ENCODE measurements at regions not wholly inside any gene's neighbourhood (a gene's known extent, or its start where the extent isn't known, plus 50 kb on each side); places are given as distances from the start of the nearest gene placed in this dataset.
"Not testable (repeated sequence)": the region's sequence is repeated elsewhere in the genome, so short reads cannot be mapped to it uniquely, and the experiment has no call there.

DNA sequence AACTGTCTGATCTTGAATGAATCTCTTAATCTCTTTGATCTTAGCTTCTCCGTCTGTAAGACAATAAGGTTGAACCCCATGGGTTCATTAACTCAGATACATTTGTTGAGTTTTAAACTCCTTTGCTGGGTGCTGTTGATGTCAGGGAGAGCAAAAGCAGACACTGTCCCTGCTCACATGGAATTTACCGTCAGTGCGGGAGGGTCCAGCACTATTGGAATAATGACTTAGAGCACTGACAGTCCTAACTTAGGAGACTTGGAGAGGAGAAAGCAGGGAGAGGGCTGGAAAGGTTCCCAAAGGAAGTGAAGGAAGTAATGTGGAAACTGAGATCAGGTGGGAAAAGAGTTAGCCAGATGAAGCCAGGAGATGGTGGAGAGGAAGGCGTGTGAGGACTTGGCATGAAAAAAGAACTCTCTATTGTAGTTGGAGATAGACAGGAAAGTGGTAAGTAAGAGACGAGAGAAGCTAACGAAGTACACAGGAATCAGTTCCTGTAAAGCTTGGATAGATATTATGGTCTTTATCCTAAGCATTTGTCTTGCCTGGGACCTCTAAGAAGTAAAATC, 141.4 kb upstream of the SERTAD2 start:
- DNase-seq (ENCODE audit: low read depth in 2 of 2), result no peak

- DNase-seq (ENCODE audit: low read depth in 2 of 2), result no peak
Observed at GRCh38 chr2:64796926-64797325, 143.2 kb upstream of the SERTAD2 start.

DNA sequence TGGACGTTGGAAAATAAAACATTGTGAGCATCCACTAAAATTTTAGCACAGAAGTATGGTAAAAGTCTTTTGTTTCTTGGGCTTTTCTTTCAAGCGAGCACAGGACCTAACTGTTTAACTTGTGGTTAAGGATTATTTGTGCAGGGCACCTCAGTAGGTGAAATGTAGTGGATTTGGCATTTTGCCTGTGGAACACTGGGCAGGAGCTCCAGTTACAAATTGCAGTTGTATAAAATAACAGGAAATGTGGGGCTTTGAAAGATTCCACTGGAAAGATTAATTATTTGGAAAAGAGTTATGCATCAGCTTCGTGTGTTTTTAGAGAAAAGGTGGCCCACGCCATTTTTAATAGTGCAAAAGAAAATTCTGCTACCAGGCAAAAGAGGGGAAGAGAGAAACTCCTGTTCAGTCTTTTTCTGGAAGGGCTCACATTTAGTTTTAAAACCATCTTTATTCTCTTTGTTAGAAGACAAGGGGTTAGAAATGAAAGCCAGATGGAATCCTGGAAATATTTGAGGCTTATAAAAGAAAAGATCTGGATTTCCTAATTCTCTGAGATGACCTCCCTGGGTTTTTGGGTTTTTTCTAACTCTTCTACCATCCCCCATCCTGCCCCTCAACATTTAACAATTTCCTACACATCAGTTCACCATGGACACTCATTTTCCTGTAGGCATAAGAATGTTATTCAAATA, 144.3 kb upstream of the SERTAD2 start:
- no peak for DNase-seq (ENCODE audit: low read depth in 2 of 2)

DNA sequence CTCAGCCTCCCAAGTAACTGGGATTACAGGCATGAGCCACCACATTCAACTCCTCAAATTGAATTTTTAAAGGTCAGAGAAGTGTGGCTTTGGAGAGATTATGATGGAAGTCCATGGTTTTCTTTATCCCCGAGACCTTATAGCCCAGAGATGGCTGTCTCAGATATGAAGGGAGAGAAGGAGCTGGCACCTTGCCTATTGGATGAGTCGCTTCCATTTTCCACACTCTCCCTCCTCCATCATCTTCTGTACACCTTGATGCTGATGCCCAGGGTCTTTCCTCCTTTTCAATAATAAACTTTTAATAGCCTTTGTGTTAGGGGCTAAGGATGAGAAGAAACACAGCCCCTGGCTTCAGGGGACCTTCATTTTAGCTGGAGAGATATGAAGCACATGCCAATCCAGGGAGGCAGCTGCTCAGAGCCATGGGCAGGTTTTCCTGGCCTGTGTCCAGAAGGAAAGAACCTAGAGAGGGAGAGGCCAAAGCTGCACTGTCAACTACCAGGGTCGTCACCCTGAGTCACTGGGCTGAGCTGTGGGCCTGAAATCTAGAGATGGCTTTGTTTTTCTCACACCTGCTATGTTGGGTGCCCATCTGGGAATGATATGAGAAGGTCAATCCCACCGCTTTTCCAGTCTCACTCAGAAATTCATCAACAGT, 146.0 kb upstream of the SERTAD2 start:
- no peak for DNase-seq (ENCODE audit: low read depth in 2 of 2)

GRCh38 chr2:64803776-64804175, 150.1 kb upstream of the SERTAD2 start:
- no peak for DNase-seq (ENCODE audit: low read depth in 2 of 2)

DNA sequence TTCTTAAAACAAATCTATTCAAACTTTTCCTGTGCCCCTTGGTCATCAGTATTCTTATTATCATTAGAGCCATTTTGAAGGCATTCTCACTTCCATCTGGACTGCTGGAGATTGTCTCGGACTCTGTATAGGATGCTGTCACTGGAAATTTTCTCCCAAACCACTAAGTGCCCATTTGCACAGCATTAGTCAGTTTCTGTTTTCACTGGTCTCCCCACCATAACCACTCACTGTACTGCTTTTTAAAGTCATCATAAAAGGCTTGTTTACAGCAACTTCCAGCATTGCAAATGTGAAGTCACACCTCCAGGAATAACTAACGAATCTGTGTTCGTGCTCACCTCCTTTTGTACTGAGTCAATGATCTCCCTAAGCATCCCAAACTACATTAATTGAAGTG, 150.9 kb upstream of the SERTAD2 start:
- DNase-seq (ENCODE audit: low read depth in 2 of 2), result no peak

- peak; percentile 30 to 56 for DNase-seq (ENCODE audit: low read depth in 2 of 2)
Observed at GRCh38 chr2:64807417-64807816, 153.7 kb upstream of the SERTAD2 start.

GRCh38 chr2:64808092-64808491, 154.4 kb upstream of the SERTAD2 start:
- DNase-seq (ENCODE audit: low read depth in 2 of 2), result no peak

- no peak for DNase-seq (ENCODE audit: low read depth in 2 of 2)
Observed at GRCh38 chr2:64808754-64809153, 155.0 kb upstream of the SERTAD2 start.

GRCh38 chr2:64809216-64809615, 155.5 kb upstream of the SERTAD2 start:
- DNase-seq (ENCODE audit: low read depth in 2 of 2), result no peak

GRCh38 chr2:64812285-64812684, 158.6 kb upstream of the SERTAD2 start:
- no peak for DNase-seq (ENCODE audit: low read depth in 2 of 2)

DNA sequence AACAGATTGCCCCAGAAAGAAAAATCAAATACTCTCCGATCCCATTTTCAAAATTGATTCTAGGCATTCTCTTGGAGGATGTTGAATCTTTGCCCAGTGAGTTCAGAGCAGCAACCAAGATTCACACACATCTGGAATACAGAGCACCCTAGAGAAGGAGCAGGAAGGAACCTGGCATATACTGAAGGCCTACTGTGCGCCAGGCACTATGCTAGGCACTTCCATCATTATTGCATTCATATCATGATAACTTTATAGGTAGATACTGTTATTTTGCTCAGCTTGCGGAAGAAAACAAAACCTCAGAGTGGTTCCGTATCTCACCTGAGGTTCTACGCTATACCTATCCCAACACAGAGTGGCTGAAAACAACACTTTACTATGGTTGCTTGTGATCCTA, 160.3 kb upstream of the SERTAD2 start:
- DNase-seq (ENCODE audit: low read depth in 2 of 2), result no peak

DNA sequence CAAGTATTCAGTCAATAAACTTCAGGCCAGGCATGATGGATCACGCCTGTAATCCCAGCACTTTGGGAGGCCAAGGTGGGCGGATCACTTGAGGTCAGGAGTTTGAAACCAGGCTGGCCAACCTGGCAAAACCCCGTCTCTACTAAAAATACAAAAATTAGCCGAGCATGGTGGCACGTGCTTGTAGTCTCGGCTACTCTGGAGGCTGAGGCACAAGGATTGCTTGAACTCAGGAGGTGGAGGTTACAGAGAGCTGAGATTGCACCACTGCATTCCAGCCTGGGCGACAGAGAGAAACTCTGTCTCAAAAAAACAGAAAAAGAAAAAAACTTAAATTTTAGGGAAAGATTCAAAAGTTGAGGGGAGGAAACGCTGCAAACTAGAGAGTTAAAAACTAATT, 162.8 kb upstream of the SERTAD2 start:
- DNase-seq (ENCODE audit: low read depth in 2 of 2), result not testable (repeated sequence)

DNA sequence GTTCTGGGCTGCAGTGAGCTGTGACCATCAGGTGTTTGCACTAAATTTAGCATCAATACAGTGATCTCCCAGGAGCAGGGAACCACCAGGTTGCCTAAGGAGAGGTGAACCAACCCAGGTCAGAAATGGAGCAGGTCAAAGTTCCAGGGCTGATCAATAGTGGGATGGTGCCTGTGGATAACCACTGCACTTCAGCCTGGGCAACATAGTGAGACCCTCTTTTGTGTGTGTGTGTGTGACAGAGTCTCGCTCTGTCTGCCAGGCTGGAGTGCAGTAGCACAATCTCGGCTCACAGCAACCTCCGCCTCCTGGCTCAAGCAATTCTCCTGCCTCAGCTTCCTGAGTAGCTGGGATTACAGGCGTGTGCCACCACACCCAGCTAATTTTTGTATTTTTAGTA, 163.7 kb upstream of the SERTAD2 start:
- DNase-seq (ENCODE audit: low read depth in 2 of 2), result no peak

- DNase-seq (ENCODE audit: low read depth in 2 of 2), result no peak
Observed at GRCh38 chr2:64818664-64819060, 164.9 kb upstream of the SERTAD2 start.

DNA sequence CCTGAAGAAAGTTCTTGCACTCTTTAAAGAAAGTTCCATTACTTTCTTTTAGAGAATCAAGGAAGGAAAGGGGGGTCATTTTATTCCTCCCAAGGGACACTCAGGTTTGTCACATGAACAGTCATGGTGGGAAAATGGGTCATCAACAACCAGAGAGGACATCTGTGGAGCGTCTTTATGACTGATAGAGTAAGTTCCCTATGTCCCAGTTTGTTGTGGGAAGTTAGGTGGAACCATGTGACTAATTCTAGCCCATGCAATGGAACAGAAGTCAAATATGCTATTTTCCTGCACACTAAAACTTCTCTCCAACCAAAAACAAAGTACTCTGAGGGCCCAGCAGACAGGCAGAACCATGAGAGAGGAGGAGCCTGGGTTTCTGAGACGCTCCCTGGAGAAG, 165.6 kb upstream of the SERTAD2 start:
- no peak for DNase-seq (ENCODE audit: low read depth in 2 of 2)

DNA sequence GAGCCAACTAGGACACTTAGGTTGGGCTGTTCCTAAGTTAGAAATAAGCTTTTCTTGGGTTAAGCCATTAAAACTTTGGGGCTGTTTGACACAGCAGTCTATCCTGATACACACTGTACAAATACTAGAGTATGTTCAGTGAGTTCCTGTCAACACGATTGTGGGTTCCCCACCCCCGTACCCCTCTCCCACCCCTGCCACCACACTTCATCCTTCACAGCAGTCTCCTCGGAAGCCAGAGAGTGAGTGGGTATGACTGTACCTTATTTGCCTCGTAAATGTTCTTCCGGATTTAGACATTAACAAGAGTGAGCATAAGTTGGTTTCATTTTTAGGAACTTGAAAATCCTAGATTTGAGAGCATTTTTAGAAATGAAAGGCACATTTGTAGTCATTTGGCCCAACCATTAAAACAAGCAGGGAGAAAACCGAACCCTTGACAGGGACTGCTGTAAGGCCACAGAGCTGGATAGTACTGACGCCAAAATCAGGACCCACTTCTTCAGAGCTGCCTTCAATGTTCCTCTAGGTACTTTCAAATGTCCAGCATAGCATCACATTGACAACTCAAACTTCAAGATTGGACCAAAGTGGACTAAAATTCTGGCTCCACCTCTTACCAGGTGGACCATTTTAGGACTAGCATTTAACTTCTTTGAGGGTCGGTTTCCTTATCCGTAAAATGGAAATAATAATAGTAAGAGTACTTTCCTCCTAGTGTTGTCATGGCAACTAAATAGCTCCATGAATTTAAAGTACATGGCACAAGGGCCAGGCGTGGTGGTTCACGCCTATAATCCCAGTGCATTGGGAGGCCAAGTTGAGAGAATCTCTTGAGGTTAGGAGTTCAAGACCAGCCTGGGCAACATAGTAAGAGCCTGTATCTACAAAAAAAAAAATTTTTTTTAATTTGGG, 166.3 kb upstream of the SERTAD2 start:
- DNase-seq (ENCODE audit: low read depth in 2 of 2), result peak; percentile 23 to 39

DNA sequence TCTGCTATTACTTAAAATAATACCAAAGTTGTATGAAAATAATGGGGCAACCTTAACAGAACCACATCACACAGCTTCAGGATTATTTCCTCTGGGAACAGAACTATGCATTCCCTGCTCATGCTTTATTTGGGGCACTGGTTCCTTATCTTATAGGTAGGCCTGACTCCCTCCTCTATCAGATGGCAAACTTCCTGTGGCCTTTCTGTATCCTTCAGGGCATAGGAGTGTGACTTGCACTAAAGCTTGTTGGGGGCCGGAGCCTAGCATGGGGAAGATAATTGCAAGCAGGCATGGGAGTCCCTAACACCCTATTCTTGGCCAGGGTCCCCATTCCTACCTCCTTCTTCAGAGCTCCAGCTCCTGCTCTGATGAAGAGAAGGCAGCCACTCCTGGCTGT, 167.2 kb upstream of the SERTAD2 start:
- DNase-seq (ENCODE audit: low read depth in 2 of 2), result no peak

DNA sequence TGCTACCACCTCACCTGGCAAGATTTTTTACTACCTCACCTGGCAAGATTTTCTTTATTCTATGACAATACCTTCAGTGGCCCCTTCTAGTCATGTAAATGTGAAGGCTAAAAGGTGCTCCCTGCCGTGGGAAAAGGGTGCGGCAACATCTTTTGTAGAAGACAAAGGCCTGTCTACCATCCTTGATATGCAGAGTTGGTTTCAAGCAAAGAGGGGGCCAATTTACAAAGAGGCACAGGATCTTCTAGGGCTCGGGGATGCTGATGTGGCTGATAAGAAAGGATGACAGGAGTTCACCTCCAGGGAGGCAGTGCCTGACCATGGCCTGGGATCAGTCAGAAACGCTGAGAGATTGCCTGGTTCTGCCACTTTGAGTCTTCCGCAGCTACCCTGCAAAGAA, 165.4 kb upstream of the SLC1A4 start:
- DNase-seq (ENCODE audit: low read depth in 2 of 2), result no peak

DNA sequence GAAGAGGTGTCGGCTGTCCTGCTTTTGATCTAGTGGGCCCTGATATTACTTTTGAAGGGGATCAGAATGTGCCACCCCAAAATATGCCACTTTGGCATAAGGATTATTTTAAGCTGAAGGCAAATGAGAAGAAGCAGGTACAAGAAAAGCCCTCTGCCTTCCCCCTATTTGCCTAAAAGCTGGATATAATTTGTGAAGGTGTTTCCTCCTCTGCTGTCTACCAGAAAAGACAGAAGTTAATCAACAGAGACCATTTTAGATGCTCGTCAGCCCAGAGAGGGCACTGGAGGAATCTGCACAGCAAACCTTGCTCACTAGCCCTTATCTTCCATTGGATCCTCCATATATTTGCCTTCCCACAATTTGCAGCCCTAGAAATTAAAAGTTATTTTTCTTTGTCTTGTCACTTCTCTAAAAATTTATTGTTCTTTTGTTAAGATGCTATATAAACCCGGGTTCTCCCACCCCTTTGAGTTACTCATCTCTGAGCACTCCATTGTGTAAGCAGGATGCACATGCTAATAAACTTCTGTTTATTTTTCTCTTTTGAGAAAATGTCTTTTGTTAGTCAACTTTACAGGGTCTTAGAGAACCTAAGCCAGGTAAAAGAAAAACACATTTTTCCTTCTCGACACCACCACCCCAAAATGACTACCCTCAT, 163.2 kb upstream of the SLC1A4 start:
- DNase-seq (ENCODE audit: low read depth in 2 of 2), result no peak

- no peak for DNase-seq (ENCODE audit: low read depth in 2 of 2)
Observed at GRCh38 chr2:64826703-64827102, 162.5 kb upstream of the SLC1A4 start.

DNA sequence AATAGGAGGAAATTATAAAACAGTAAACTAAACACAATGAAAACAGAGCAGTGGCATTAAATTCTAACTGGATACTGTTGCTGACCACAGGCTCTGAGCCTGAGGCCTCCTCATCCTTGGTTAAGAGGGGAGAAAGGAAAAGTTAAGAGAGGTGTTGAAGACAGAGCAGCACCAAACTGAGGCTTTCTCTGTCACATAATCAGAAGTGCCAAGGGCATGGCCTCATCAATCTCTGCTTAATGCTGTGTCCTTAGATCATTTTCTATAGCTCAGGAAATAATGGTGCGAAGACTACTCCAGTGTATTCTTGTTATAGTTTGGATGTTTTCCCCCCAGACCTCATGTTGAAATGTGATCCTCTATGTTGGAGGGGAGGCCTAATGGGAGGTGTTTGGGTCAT, 160.9 kb upstream of the SLC1A4 start:
- no peak for DNase-seq (ENCODE audit: low read depth in 2 of 2)

Measured in stimulated activated CD4-positive, alpha-beta T cell treated with anti-CD3 and anti-CD28 coated beads, Interleukin-4, amount 100 ng/mL, for 48 hours (primary cell).